Upper lobe of right lung (tissue), 1 donor: ENCODE measurements at regions not wholly inside any gene's neighbourhood (a gene's known extent, or its start where the extent isn't known, plus 50 kb on each side); places are given as distances from the start of the nearest gene placed in this dataset.

ENCODE experiments used
- ATAC-seq: fragments of 200-7000 bp; cut with Tn5 transposase; one replicate; pipeline ENCODE4 v1.9.1; 2020; ENCODE audit warnings: mild to moderate bottlenecking, moderate library complexity
- DNase-seq: peaks from one replicate; pipeline ENCODE4 v3.0.0-alpha.2; 2020
- H3K27ac ChIP-seq: fragments of 200-600 bp; one replicate; pipeline ENCODE4 v1.8.0; 2022
- H3K27me3 ChIP-seq: fragments of 200-600 bp; one replicate; pipeline ENCODE4 v1.8.0; 2022; ENCODE audit warnings: mild to moderate bottlenecking
- H3K36me3 ChIP-seq: fragments of 200-600 bp; one replicate; pipeline ENCODE4 v1.8.0; 2022
- H3K4me1 ChIP-seq: fragments of 200-600 bp; one replicate; pipeline ENCODE4 v1.8.0; 2022
- H3K4me3 ChIP-seq: fragments of 200-600 bp; one replicate; pipeline ENCODE4 v1.8.0; 2022; ENCODE audit warnings: mild to moderate bottlenecking
- H3K9me3 ChIP-seq: fragments of 200-600 bp; one replicate; pipeline ENCODE4 v1.8.0; 2022
- intact Hi-C: fragments of 100-400 bp; cut with DNase I; formaldehyde crosslinking; loops from one replicate; pipeline ENCODE4 v1.11.0; 2022
- TF ChIP-seq, protein P1 (sequence below): fragments of 200-600 bp; IDR thresholded peaks from one replicate; pipeline ENCODE4 v1.8.0; 2022; ENCODE audit warnings: antibody characterized with exemption
- donor health status: DM: no; HTN: yes; CAD: no; lungs with severe emphysema.

DNA sequence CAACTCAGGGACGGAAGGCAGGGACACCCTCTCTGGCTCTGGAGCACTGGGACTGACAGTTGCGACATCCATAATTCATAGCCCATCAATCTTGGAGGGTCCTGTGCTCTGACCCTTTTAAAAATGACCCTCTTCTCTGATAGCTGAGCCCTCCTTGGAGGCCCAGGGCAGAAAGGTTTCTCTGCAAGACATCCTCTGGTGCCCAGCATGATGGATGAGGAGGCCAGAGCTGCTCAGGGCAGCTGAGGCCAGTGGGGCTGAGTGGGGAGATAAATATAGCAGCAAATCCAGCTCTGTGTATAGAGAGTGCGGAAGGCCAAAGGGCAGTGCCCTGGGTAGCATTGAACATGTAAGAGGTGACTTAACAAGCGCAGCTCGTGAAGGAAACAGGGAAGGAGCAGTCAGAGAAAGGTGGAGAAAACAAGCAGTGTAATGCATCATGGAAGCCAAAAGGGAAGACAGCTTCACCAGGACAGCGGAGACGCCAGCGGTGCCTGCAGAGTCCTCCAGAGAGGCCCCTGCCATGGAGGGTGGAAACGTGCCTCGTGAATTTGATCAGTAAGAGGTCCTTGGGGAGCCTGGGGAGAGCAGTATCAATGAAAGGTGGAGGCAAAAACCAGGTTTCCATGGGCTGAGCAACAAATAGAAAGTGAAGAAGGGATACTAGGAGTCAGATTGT lies 50.4 kb upstream of the FMOD start:
- intact Hi-C loops = no loop called here
- peaks cover 12% of the 10 kb centered on the region for H3K4me1 ChIP-seq
- H3K27ac ChIP-seq = peak overlapping the region; percentile 73
- TF ChIP-seq, protein P1, sequence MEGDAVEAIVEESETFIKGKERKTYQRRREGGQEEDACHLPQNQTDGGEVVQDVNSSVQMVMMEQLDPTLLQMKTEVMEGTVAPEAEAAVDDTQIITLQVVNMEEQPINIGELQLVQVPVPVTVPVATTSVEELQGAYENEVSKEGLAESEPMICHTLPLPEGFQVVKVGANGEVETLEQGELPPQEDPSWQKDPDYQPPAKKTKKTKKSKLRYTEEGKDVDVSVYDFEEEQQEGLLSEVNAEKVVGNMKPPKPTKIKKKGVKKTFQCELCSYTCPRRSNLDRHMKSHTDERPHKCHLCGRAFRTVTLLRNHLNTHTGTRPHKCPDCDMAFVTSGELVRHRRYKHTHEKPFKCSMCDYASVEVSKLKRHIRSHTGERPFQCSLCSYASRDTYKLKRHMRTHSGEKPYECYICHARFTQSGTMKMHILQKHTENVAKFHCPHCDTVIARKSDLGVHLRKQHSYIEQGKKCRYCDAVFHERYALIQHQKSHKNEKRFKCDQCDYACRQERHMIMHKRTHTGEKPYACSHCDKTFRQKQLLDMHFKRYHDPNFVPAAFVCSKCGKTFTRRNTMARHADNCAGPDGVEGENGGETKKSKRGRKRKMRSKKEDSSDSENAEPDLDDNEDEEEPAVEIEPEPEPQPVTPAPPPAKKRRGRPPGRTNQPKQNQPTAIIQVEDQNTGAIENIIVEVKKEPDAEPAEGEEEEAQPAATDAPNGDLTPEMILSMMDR = no peak
- no peak for DNase-seq
- no peaks in the 10 kb centered on the region for H3K9me3 ChIP-seq
- H3K36me3 ChIP-seq = no peaks in the 10 kb centered on the region
- no peak for ATAC-seq
- no peak overlapping the region for H3K4me3 ChIP-seq
- no peaks in the 10 kb centered on the region for H3K27me3 ChIP-seq

DNA sequence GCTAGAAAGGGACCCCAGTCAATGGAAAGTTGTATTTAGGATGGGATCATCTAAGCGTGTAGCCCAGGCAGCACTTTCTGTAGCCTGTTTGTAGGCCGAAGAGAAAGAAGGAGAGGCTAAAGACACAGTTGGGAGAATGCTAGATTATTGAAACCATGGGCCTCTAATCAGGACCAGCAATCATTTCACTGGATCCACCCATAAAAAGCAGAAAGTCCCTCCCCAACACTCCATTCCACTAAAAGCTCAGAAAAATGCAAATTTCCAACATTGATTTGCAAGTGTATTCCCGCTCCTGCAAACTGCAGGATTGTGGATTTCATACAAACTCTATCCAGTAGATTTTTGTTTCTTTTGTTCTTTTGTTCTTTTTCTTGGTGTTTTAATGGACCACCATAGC lies 51.2 kb upstream of the FMOD start:
- DNase-seq (no peak), ATAC-seq (no peak)
- Histone ChIP-seq H3K36me3 (no peaks in the 10 kb centered on the region), H3K4me3 (no peak overlapping the region), H3K9me3 (no peaks in the 10 kb centered on the region), H3K27me3 (no peaks in the 10 kb centered on the region), H3K4me1 (peaks cover 17% of the 10 kb centered on the region), H3K27ac (peak overlapping the region; percentile 73)
- TF ChIP-seq, protein P1 = no peak
- intact Hi-C loops = no loop called here

DNA sequence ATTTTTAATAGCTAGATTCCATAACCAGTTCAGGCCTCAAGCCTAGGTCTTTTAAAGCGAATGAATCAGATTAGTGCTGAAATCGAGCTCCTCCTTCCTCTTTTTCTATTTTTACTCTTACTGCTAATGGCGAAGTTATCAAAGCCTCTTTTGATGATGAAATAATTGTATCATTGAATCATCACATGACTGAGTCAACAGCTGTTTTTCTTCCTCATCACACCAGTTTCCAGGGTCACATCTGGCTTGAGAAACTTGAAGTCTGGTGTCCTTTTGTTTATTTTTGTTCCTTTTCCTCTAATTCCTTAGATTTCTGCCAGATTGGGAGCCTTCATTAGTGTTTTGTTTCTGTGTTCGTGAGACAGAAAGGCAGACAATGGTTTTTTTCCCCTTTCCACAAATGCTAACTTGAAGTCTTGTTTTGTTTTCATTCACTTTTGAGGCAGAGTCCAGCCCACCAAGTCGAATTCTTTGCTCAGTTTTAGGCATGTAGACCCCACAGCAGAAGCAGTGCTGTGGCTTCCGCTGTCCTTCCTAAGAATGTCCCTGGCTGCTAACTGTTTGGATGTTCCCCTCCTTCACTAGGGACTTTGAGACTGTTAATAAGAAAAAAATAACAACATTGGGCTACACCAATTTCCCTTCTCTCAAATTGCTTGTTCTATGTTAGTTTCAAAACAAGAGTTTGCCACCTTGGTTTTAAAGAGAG lies 51.9 kb upstream of the FMOD start:
- Histone ChIP-seq H3K9me3 (no peaks in the 10 kb centered on the region), H3K36me3 (no peaks in the 10 kb centered on the region), H3K27ac (peak overlapping the region; percentile 80), H3K4me1 (peaks cover 22% of the 10 kb centered on the region), H3K4me3 (no peak overlapping the region), H3K27me3 (no peaks in the 10 kb centered on the region)
- ATAC-seq (peak; percentile 77), DNase-seq (no peak)
- TF ChIP-seq, protein P1 = no peak
- intact Hi-C loops = no loop called here

DNA sequence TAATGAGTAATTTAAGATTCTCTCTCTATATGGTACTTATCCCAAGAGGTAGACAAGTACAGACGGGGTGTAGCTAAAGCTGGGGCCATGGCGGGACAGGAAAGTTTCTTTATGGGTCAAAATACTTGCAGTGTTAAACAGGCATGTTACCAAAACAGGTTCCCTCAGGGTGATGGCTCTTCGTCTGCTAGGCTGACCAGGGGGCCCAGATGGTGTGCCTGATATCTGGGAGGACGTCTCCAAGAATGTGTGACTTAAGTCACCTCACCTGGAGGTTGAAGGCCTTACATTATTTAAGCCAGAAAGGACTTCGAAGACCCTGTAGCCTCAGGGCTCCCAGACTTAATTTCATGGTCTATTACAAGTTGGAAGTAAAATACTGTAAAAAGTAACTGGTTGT lies 52.7 kb upstream of the FMOD start:
- peak overlapping the region; percentile 80 for H3K27ac ChIP-seq
- TF ChIP-seq, protein P1 = no peak
- H3K4me1 ChIP-seq = peaks cover 29% of the 10 kb centered on the region
- no peak overlapping the region for H3K4me3 ChIP-seq
- no peak for ATAC-seq
- no peak for DNase-seq
- no peaks in the 10 kb centered on the region for H3K36me3 ChIP-seq
- H3K9me3 ChIP-seq = no peaks in the 10 kb centered on the region
- intact Hi-C loops = no loop called here
- no peaks in the 10 kb centered on the region for H3K27me3 ChIP-seq

DNA sequence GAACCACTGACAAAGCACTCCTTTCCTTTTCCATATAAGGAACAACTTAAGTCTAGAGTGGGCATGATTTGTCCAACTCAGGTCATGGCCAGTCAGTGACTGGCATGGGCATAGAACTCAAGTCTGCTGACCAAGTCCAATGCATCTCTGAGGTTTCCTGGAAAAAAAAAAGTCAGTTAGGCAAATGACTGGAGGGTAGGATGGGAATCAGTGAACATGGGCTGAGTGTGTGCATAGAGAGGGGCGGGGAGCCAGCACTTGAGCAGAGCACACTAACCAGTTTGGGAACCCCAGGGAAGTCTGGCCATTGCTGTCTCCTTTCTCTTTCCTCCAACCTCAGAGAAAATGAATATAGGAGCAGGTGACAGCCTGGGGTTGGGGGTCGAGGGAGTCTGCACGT lies 53.6 kb upstream of the FMOD start:
- DNase-seq (no peak), ATAC-seq (no peak)
- Histone ChIP-seq H3K27ac (peak overlapping the region; percentile 24), H3K36me3 (no peaks in the 10 kb centered on the region), H3K27me3 (no peaks in the 10 kb centered on the region), H3K4me1 (peaks cover 39% of the 10 kb centered on the region), H3K4me3 (no peak overlapping the region), H3K9me3 (no peaks in the 10 kb centered on the region)
- TF ChIP-seq, protein P1 = no peak
- intact Hi-C loops = no loop called here
